ENCODE measurements at regions not wholly inside any gene's neighbourhood (a gene's known extent, or its start where the extent isn't known, plus 50 kb on each side); places are given as distances from the start of the nearest gene placed in this dataset.

- DNase-seq (ENCODE audit: low read depth, low spot score) = no peak
- Histone ChIP-seq H3K27me3 (ENCODE audit: control insufficient read depth, insufficient read depth, low read length) (no peaks in the 10 kb centered on the region), H3K4me3 (ENCODE audit: low read length) (no peak overlapping the region), H3K36me3 (ENCODE audit: control insufficient read depth, insufficient read depth, low read length) (no peaks in the 10 kb centered on the region), H3K9me3 (ENCODE audit: control insufficient read depth, insufficient read depth, low read length) (no peaks in the 10 kb centered on the region), H3K27ac (ENCODE audit: low read length) (no peak overlapping the region), H3K4me1 (ENCODE audit: control insufficient read depth, insufficient read depth, low read length) (no peaks in the 10 kb centered on the region)
- WGBS (ENCODE audit: insufficient coverage, insufficient read length) = no CpG with 5 or more reads among the region's 3 CpGs
These were observed 826.5 kb upstream of the PIK3C3 start for GRCh38 chr18:41128545-41128944.

- DNase-seq (ENCODE audit: low read depth, low spot score) = no peak
- no peaks in the 10 kb centered on the region for H3K9me3 ChIP-seq (ENCODE audit: control insufficient read depth, insufficient read depth, low read length)
- H3K4me1 ChIP-seq (ENCODE audit: control insufficient read depth, insufficient read depth, low read length) = no peaks in the 10 kb centered on the region
- H3K27ac ChIP-seq (ENCODE audit: low read length) = no peak overlapping the region
- no peak overlapping the region for H3K4me3 ChIP-seq (ENCODE audit: low read length)
- no peaks in the 10 kb centered on the region for H3K27me3 ChIP-seq (ENCODE audit: control insufficient read depth, insufficient read depth, low read length)
- H3K36me3 ChIP-seq (ENCODE audit: control insufficient read depth, insufficient read depth, low read length) = no peaks in the 10 kb centered on the region
These were observed 826.9 kb upstream of the PIK3C3 start for GRCh38 chr18:41128126-41128525.

GRCh38 chr18:41126541-41127235 is 828.3 kb upstream of the PIK3C3 start:
- H3K27ac ChIP-seq (ENCODE audit: low read length) = no peak overlapping the region
- no peak for DNase-seq (ENCODE audit: low read depth, low spot score)
- no peaks in the 10 kb centered on the region for H3K9me3 ChIP-seq (ENCODE audit: control insufficient read depth, insufficient read depth, low read length)
- no peaks in the 10 kb centered on the region for H3K36me3 ChIP-seq (ENCODE audit: control insufficient read depth, insufficient read depth, low read length)
- H3K27me3 ChIP-seq (ENCODE audit: control insufficient read depth, insufficient read depth, low read length) = no peaks in the 10 kb centered on the region
- no CpG with 5 or more reads among the region's 2 CpGs for WGBS (ENCODE audit: insufficient coverage, insufficient read length)
- no peak overlapping the region for H3K4me3 ChIP-seq (ENCODE audit: low read length)
- no peaks in the 10 kb centered on the region for H3K4me1 ChIP-seq (ENCODE audit: control insufficient read depth, insufficient read depth, low read length)

GRCh38 chr18:41121116-41121826 is 833.8 kb upstream of the PIK3C3 start:
- no peaks in the 10 kb centered on the region for H3K4me1 ChIP-seq (ENCODE audit: control insufficient read depth, insufficient read depth, low read length)
- DNase-seq (ENCODE audit: low read depth, low spot score) = no peak
- WGBS (ENCODE audit: insufficient coverage, insufficient read length) = no CpG with 5 or more reads among the region's 4 CpGs
- no peak overlapping the region for H3K27ac ChIP-seq (ENCODE audit: low read length)
- H3K27me3 ChIP-seq (ENCODE audit: control insufficient read depth, insufficient read depth, low read length) = no peaks in the 10 kb centered on the region
- no peaks in the 10 kb centered on the region for H3K36me3 ChIP-seq (ENCODE audit: control insufficient read depth, insufficient read depth, low read length)
- H3K4me3 ChIP-seq (ENCODE audit: low read length) = no peak overlapping the region
- no peaks in the 10 kb centered on the region for H3K9me3 ChIP-seq (ENCODE audit: control insufficient read depth, insufficient read depth, low read length)

GRCh38 chr18:41119031-41119430 is 836.0 kb upstream of the PIK3C3 start:
- Histone ChIP-seq H3K27me3 (ENCODE audit: control insufficient read depth, insufficient read depth, low read length) (no peaks in the 10 kb centered on the region), H3K4me1 (ENCODE audit: control insufficient read depth, insufficient read depth, low read length) (no peaks in the 10 kb centered on the region), H3K36me3 (ENCODE audit: control insufficient read depth, insufficient read depth, low read length) (no peaks in the 10 kb centered on the region), H3K27ac (ENCODE audit: low read length) (no peak overlapping the region), H3K4me3 (ENCODE audit: low read length) (no peak overlapping the region), H3K9me3 (ENCODE audit: control insufficient read depth, insufficient read depth, low read length) (no peaks in the 10 kb centered on the region)
- WGBS (ENCODE audit: insufficient coverage, insufficient read length) = no CpG with 5 or more reads among the region's 3 CpGs
- DNase-seq (ENCODE audit: low read depth, low spot score) = no peak

- H3K4me3 ChIP-seq (ENCODE audit: low read length) = no peak overlapping the region
- H3K9me3 ChIP-seq (ENCODE audit: control insufficient read depth, insufficient read depth, low read length) = no peaks in the 10 kb centered on the region
- no CpG with 5 or more reads among the region's 2 CpGs for WGBS (ENCODE audit: insufficient coverage, insufficient read length)
- H3K4me1 ChIP-seq (ENCODE audit: control insufficient read depth, insufficient read depth, low read length) = no peaks in the 10 kb centered on the region
- H3K27ac ChIP-seq (ENCODE audit: low read length) = no peak overlapping the region
- H3K36me3 ChIP-seq (ENCODE audit: control insufficient read depth, insufficient read depth, low read length) = no peaks in the 10 kb centered on the region
- DNase-seq (ENCODE audit: low read depth, low spot score) = no peak
- no peaks in the 10 kb centered on the region for H3K27me3 ChIP-seq (ENCODE audit: control insufficient read depth, insufficient read depth, low read length)
These were observed 841.0 kb upstream of the PIK3C3 start for GRCh38 chr18:41113885-41114482.

- no peak for DNase-seq (ENCODE audit: low read depth, low spot score)
These were observed 855.6 kb upstream of the PIK3C3 start for GRCh38 chr18:41099451-41099850.

GRCh38 chr18:41096504-41096903 is 858.5 kb upstream of the PIK3C3 start:
- Histone ChIP-seq H3K4me1 (ENCODE audit: control insufficient read depth, insufficient read depth, low read length) (no peaks in the 10 kb centered on the region), H3K4me3 (ENCODE audit: low read length) (no peak overlapping the region), H3K36me3 (ENCODE audit: control insufficient read depth, insufficient read depth, low read length) (no peaks in the 10 kb centered on the region), H3K27ac (ENCODE audit: low read length) (no peak overlapping the region), H3K9me3 (ENCODE audit: control insufficient read depth, insufficient read depth, low read length) (no peaks in the 10 kb centered on the region), H3K27me3 (ENCODE audit: control insufficient read depth, insufficient read depth, low read length) (no peaks in the 10 kb centered on the region)
- no peak for DNase-seq (ENCODE audit: low read depth, low spot score)
- no CpG with 5 or more reads among the region's 5 CpGs for WGBS (ENCODE audit: insufficient coverage, insufficient read length)

More at GRCh38 chr18:41099451-41099850, 855.6 kb upstream of the PIK3C3 start:
- Histone ChIP-seq H3K4me1 (ENCODE audit: control insufficient read depth, insufficient read depth, low read length) (no peaks in the 10 kb centered on the region), H3K27ac (ENCODE audit: low read length) (no peak overlapping the region), H3K9me3 (ENCODE audit: control insufficient read depth, insufficient read depth, low read length) (no peaks in the 10 kb centered on the region), H3K27me3 (ENCODE audit: control insufficient read depth, insufficient read depth, low read length) (no peaks in the 10 kb centered on the region), H3K36me3 (ENCODE audit: control insufficient read depth, insufficient read depth, low read length) (no peaks in the 10 kb centered on the region), H3K4me3 (ENCODE audit: low read length) (no peak overlapping the region)

GRCh38 chr18:41077076-41077475 is 878.0 kb upstream of the PIK3C3 start:
- DNase-seq (ENCODE audit: low read depth, low spot score) = no peak
- WGBS (ENCODE audit: insufficient coverage, insufficient read length) = no CpG with 5 or more reads among the region's 2 CpGs
- no peaks in the 10 kb centered on the region for H3K36me3 ChIP-seq (ENCODE audit: control insufficient read depth, insufficient read depth, low read length)
- H3K27me3 ChIP-seq (ENCODE audit: control insufficient read depth, insufficient read depth, low read length) = no peaks in the 10 kb centered on the region
- no peak overlapping the region for H3K4me3 ChIP-seq (ENCODE audit: low read length)
- no peaks in the 10 kb centered on the region for H3K4me1 ChIP-seq (ENCODE audit: control insufficient read depth, insufficient read depth, low read length)
- no peak overlapping the region for H3K27ac ChIP-seq (ENCODE audit: low read length)
- H3K9me3 ChIP-seq (ENCODE audit: control insufficient read depth, insufficient read depth, low read length) = no peaks in the 10 kb centered on the region

- Histone ChIP-seq H3K4me1 (ENCODE audit: control insufficient read depth, insufficient read depth, low read length) (no peaks in the 10 kb centered on the region), H3K9me3 (ENCODE audit: control insufficient read depth, insufficient read depth, low read length) (no peaks in the 10 kb centered on the region), H3K4me3 (ENCODE audit: low read length) (no peak overlapping the region), H3K27me3 (ENCODE audit: control insufficient read depth, insufficient read depth, low read length) (no peaks in the 10 kb centered on the region), H3K36me3 (ENCODE audit: control insufficient read depth, insufficient read depth, low read length) (no peaks in the 10 kb centered on the region), H3K27ac (ENCODE audit: low read length) (no peak overlapping the region)
- DNase-seq (ENCODE audit: low read depth, low spot score) = no peak
- WGBS (ENCODE audit: insufficient coverage, insufficient read length) = no CpG with 5 or more reads among the region's 1 CpG
These were observed 879.8 kb upstream of the PIK3C3 start for GRCh38 chr18:41075212-41075611.
